ENCODE measurements at regions not wholly inside any gene's neighbourhood (a gene's known extent, or its start where the extent isn't known, plus 50 kb on each side); places are given as distances from the start of the nearest gene placed in this dataset.

DNA sequence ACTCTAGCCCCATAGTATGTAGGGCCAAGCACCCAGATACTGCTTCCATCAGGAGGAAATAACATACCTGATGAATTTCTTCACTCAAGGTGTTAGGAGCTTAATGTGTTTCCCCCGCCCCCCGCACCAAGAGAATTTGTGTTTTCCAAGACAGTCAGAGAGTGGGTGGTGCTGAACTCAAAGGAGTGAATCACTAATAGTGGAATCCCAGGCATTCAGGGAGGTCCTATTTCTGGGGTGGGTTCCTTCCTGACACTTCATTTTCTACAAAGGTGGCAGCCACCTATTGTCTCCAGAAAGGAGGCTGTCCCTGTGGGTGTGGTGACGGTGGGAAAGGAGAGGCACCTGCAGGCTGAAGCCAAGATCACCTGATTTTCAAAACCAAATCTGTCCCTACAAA is 50.8 kb upstream of the ELF5 start:
- in situ Hi-C loops (cut with HindIII; ENCODE audit: low pct_ligation_motif_present, low sequenced_read_pairs), result no loop called here
- Histone ChIP-seq H3K27me3 (replicated peaks) (no peaks in the 10 kb centered on the region), H3K27ac (no peak overlapping the region), H3K36me3 (replicated peaks) (no peaks in the 10 kb centered on the region), H3K4me3 (ENCODE audit: low read depth, low read length) (no peak overlapping the region)
- peak; percentile 37 for DNase-seq
- TF ChIP-seq, protein P1, sequence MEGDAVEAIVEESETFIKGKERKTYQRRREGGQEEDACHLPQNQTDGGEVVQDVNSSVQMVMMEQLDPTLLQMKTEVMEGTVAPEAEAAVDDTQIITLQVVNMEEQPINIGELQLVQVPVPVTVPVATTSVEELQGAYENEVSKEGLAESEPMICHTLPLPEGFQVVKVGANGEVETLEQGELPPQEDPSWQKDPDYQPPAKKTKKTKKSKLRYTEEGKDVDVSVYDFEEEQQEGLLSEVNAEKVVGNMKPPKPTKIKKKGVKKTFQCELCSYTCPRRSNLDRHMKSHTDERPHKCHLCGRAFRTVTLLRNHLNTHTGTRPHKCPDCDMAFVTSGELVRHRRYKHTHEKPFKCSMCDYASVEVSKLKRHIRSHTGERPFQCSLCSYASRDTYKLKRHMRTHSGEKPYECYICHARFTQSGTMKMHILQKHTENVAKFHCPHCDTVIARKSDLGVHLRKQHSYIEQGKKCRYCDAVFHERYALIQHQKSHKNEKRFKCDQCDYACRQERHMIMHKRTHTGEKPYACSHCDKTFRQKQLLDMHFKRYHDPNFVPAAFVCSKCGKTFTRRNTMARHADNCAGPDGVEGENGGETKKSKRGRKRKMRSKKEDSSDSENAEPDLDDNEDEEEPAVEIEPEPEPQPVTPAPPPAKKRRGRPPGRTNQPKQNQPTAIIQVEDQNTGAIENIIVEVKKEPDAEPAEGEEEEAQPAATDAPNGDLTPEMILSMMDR (IDR thresholded peaks at IDR 0.05; ENCODE audit: low read depth, low read length, missing control alignments), result no peak

DNA sequence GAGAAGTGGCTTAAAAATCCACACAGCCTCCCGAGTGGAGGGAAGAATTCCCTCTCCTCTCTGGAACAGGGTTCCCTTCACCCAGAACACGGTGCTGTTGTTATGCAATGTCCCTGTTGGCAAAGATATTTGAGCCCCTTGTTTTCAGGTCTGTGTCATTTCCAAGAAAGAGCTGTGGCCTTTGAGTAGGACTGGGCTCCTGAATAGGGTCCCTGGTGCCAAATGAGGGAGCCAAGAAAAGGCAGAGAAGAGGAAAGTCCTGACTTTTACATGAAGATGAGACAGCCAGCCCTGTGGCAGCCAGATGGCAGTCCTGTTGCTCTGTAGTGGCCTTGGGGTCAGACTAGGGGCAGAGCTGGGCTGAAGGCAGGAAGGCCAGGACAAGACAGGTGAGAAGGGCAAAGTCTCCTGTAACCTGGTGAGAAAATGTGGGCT is 51.2 kb upstream of the ELF5 start:
- no peak overlapping the region for H3K4me3 ChIP-seq (ENCODE audit: low read depth, low read length)
- no peak for DNase-seq
- H3K36me3 ChIP-seq (replicated peaks), result no peaks in the 10 kb centered on the region
- in situ Hi-C loops (cut with HindIII; ENCODE audit: low pct_ligation_motif_present, low sequenced_read_pairs), result no loop called here
- TF ChIP-seq, protein P1 (IDR thresholded peaks at IDR 0.05; ENCODE audit: low read depth, low read length, missing control alignments), result no peak
- H3K27ac ChIP-seq, result no peak overlapping the region
- H3K27me3 ChIP-seq (replicated peaks), result no peaks in the 10 kb centered on the region

DNA sequence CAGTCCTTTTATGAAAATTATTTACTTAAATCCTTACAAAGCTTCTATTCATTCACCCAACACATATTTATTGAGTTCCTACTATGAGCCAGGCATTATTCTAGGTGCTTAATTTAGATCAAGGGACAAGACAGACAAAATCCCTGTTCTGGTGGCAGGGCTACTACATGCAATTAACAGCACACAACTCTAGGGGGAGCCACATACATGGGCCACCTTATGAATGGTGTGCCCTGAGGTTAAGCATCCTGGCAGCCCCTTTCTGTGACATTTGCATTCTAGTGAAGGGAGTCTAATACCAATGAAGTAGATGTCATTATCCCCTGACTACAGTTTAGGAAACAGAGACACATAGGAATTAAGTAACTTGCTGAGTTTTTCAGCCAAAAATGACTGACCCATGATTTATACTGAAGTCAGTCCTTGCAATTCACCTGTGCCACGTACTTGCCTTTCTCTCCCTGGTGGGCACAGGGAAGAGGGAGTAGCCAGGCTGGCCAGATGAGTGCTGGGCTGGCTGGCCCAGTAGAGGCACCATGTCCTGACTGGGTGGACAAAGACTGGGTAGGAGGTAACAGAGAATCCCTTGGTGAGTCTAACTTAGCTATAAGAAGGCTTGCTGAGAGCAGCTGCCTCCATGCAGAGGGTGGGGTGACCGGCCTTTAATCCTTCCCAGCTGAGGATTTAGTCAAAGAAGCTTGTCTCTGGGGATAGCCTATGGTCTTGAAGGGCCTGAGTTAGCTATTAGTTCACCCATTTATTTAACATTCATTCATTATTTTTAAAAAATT is 52.0 kb upstream of the ELF5 start:
- no peak for DNase-seq
- in situ Hi-C loops (cut with HindIII; ENCODE audit: low pct_ligation_motif_present, low sequenced_read_pairs), result no loop called here
- no peaks in the 10 kb centered on the region for H3K27me3 ChIP-seq (replicated peaks)
- no peaks in the 10 kb centered on the region for H3K36me3 ChIP-seq (replicated peaks)
- H3K4me3 ChIP-seq (ENCODE audit: low read depth, low read length), result no peak overlapping the region
- H3K27ac ChIP-seq, result no peak overlapping the region
- TF ChIP-seq, protein P1 (IDR thresholded peaks at IDR 0.05; ENCODE audit: low read depth, low read length, missing control alignments), result peak; percentile 53

DNA sequence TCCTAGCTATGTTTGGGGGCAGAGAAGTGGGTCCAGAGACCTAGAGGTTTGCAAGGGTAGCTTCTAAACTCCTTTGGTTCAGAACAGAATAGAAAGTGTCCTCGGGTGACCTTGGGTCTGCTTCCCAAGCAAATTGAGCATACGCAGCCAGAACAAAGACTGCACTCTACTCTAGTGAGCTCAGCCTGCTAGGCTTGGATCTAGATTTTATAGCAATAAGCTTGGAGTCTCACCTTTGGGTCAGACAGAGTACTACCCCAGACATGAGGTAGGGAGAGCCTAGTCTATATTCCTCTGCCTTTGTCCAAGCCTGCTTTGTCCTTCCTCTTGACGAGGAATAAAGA is 52.6 kb upstream of the ELF5 start:
- Histone ChIP-seq H3K36me3 (replicated peaks) (no peaks in the 10 kb centered on the region), H3K4me3 (ENCODE audit: low read depth, low read length) (no peak overlapping the region), H3K27me3 (replicated peaks) (no peaks in the 10 kb centered on the region), H3K27ac (no peak overlapping the region)
- TF ChIP-seq, protein P1 (IDR thresholded peaks at IDR 0.05; ENCODE audit: low read depth, low read length, missing control alignments), result no peak
- DNase-seq, result no peak
- in situ Hi-C loops (cut with HindIII; ENCODE audit: low pct_ligation_motif_present, low sequenced_read_pairs), result no loop called here

DNA sequence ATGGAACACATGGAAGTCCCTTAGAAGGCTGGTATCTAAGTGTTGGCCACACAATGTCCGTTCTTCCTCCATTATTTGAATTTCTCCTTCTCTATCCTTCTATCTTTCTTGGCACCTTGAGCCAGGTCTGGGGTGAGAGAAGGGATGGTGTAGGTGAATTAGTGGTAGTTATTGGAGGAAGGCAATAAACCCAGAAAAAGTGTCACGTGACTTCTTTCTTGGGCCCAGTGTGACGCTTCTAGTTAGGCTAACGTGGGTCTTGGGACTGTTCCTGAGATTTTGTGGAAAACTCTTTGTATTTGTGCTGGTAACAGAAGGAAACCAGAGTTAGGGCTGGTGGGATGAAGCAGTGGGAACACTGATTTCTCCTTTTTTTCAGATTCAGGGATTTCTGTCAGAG is 53.1 kb upstream of the ELF5 start:
- no peak overlapping the region for H3K4me3 ChIP-seq (ENCODE audit: low read depth, low read length)
- H3K36me3 ChIP-seq (replicated peaks), result no peaks in the 10 kb centered on the region
- in situ Hi-C loops (cut with HindIII; ENCODE audit: low pct_ligation_motif_present, low sequenced_read_pairs), result no loop called here
- no peaks in the 10 kb centered on the region for H3K27me3 ChIP-seq (replicated peaks)
- no peak overlapping the region for H3K27ac ChIP-seq
- DNase-seq, result no peak
- TF ChIP-seq, protein P1 (IDR thresholded peaks at IDR 0.05; ENCODE audit: low read depth, low read length, missing control alignments), result no peak

DNA sequence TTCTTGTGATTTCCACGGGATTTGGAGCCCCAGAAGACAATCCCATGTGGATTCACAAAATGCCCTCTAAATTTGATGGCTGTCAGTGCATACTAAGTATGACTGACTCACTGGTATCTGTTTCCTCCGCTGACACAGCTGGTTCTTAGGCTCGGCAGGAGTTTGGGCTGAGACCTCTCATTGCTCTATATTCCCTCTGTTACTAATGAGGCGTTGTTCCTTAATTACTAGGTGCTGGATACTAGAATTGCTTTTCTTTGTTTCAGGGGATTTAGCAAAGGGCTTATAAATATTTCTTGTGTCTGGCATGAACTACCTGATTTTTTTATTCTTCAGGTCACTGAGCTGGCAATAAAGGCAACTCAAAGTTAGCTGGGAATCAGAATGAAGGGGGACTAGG is 53.2 kb upstream of the EHF start:
- in situ Hi-C loops (cut with HindIII; ENCODE audit: low pct_ligation_motif_present, low sequenced_read_pairs), result no loop called here
- TF ChIP-seq, protein P1 (IDR thresholded peaks at IDR 0.05; ENCODE audit: low read depth, low read length, missing control alignments), result no peak
- no peak for DNase-seq
- Histone ChIP-seq H3K36me3 (replicated peaks) (no peaks in the 10 kb centered on the region), H3K27me3 (replicated peaks) (no peaks in the 10 kb centered on the region), H3K4me3 (ENCODE audit: low read depth, low read length) (no peak overlapping the region), H3K27ac (no peak overlapping the region)
